NB4 (cell line): ENCODE measurements at regions not wholly inside any gene's neighbourhood (a gene's known extent, or its start where the extent isn't known, plus 50 kb on each side); places are given as distances from the start of the nearest gene placed in this dataset.

Experiments
- POLR2A ChIP-seq: IDR thresholded peaks from 2 replicates; pipeline ENCODE4 v1.6.1; 2011; ENCODE audit warnings: mild to moderate bottlenecking; ENCODE audit not compliant: insufficient read length; ENCODE audit errors: extremely low read depth
- TF ChIP-seq, protein P1 (sequence below): IDR thresholded peaks from one replicate; pipeline ENCODE4 v1.5.1; 2012; ENCODE audit warnings: low read depth, low read length

DNA sequence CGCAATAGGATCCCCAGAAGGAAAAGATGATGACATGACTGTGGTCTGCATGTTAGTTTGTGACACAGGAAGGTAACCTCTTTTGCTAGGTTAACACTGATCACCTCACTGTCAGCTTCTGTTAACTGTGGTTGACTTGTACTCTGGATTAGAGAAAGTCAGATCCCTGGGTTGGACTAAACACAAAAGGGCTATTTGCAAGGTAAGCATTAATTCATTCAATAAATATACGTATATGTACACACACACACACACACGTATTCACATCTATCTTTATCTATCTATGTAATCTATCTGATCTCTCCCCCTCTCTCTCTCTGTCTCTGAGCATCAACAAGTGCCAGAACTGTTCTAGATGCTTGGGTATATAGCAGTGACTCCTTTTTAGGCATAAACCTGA is 136.1 kb upstream of the SNX19 start:
- TF ChIP-seq, protein P1, sequence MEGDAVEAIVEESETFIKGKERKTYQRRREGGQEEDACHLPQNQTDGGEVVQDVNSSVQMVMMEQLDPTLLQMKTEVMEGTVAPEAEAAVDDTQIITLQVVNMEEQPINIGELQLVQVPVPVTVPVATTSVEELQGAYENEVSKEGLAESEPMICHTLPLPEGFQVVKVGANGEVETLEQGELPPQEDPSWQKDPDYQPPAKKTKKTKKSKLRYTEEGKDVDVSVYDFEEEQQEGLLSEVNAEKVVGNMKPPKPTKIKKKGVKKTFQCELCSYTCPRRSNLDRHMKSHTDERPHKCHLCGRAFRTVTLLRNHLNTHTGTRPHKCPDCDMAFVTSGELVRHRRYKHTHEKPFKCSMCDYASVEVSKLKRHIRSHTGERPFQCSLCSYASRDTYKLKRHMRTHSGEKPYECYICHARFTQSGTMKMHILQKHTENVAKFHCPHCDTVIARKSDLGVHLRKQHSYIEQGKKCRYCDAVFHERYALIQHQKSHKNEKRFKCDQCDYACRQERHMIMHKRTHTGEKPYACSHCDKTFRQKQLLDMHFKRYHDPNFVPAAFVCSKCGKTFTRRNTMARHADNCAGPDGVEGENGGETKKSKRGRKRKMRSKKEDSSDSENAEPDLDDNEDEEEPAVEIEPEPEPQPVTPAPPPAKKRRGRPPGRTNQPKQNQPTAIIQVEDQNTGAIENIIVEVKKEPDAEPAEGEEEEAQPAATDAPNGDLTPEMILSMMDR, result no peak
- no peak for TF ChIP-seq POLR2A
